HUES6 (cell line): ENCODE measurements at regions not wholly inside any gene's neighbourhood (a gene's known extent, or its start where the extent isn't known, plus 50 kb on each side); places are given as distances from the start of the nearest gene placed in this dataset.

Experiments
- H3K27ac ChIP-seq: 2 replicates; pipeline ENCODE4 v1.7.0; 2013; ENCODE audit warnings: low read depth, mild to moderate bottlenecking, low read length, inconsistent platforms
- H3K27me3 ChIP-seq: 2 replicates; pipeline ENCODE4 v1.6.1; 2013; ENCODE audit warnings: low read length; ENCODE audit not compliant: control insufficient read depth, insufficient read depth
- H3K36me3 ChIP-seq: 2 replicates; pipeline ENCODE4 v1.6.1; 2013; ENCODE audit warnings: low read length; ENCODE audit not compliant: control insufficient read depth, insufficient read depth
- H3K4me1 ChIP-seq: 2 replicates; pipeline ENCODE4 v1.6.1; 2013; ENCODE audit warnings: low read length; ENCODE audit not compliant: control insufficient read depth, insufficient read depth
- H3K4me3 ChIP-seq: 2 replicates; pipeline ENCODE4 v1.5.1; 2013; ENCODE audit warnings: low read depth, low read length
- H3K9ac ChIP-seq: one replicate; pipeline ENCODE4 v1.6.1; 2013; ENCODE audit warnings: mild to moderate bottlenecking, low read length
- H3K9me3 ChIP-seq: 2 replicates; pipeline ENCODE4 v1.6.1; 2013; ENCODE audit warnings: low read depth, low read length; ENCODE audit not compliant: control insufficient read depth, insufficient read depth

DNA sequence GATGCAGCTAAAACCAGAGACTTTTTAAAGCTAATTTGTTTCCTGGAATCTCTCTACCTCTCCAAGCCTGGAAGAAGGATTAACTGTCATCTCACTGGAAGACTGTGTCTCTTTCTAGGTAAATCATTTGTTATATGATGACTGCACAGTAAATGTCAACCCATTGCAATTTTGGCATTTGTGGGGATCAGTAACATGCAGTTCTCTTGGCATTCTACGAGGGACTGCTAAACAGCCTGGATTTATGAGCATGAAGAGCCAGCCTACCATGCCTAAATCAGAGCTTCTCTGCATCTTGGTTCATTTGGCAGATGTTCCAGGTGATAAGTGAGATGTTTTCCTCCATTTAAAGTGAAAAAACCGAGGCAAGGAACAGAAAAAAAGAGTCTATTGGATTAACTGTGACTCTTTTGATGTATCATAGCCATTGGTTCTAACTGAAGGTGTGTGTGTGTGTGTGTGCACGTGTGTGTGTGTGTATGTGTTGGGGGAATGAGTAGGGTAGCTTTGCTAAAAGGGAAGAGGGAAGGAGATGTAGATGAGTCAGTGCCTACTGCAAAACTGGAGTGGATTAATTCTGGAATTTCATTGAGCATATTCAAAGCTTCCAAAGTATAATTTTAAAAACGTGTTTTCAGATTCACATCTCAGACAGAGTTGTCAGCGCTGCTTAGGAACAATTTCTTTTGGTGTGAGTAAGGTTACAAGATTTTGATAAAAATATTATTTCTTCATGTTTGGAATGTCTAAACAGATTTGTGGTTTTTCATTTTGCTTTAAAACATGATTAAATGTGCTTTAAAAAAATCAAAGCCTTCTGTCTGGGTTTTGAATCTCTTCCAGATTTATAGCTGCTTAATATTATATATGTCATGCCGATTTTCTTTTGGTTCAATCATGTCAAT, 123.2 kb upstream of the LNX1 start:
- Histone ChIP-seq H3K36me3 (no peaks in the 10 kb centered on the region), H3K4me3 (no peak overlapping the region), H3K9ac (no peak overlapping the region), H3K27me3 (no peaks in the 10 kb centered on the region), H3K4me1 (no peaks in the 10 kb centered on the region), H3K27ac (no peak overlapping the region), H3K9me3 (no peaks in the 10 kb centered on the region)

DNA sequence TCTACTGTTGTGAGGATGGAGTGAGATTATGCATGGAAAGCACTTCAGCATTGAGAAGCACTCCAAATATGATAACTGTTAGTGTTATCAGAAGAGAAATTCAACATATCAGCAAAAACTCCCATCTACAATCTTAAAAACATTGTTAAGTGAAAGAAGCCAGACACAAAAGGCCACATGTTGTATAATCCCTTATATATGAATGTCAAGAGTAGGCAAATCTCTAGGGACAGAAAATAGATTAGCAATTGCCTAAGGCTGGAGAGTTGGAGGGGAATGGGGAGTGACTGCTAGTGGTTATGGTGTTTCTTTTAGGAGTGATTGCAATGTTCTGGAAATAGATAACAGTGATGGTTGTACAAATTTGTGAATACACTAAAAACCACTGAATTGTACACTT, 122.5 kb upstream of the LNX1 start:
- Histone ChIP-seq H3K4me3 (no peak overlapping the region), H3K27ac (no peak overlapping the region), H3K4me1 (no peaks in the 10 kb centered on the region), H3K9me3 (no peaks in the 10 kb centered on the region), H3K27me3 (no peaks in the 10 kb centered on the region), H3K36me3 (no peaks in the 10 kb centered on the region), H3K9ac (no peak overlapping the region)

DNA sequence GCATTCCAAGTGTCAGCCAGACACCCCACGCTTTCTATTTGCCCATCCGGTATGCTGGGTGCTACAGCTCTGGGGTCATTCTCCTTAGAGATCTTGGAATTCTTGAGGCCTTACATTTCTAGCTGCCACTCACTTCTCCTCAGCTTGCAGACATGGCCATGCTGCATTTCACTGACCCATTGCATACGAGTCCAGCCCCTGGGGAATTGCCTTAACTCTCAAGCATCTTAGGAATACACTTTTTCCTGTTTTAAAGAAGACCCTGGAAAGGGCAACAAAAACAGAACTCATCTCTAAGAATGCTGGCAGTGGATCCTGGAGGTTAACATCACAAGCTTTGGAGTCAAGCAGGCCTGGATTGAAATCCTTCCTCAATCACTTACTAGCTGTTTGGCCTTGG, 122.0 kb upstream of the LNX1 start:
- no peaks in the 10 kb centered on the region for H3K27me3 ChIP-seq
- H3K9me3 ChIP-seq, result no peaks in the 10 kb centered on the region
- no peak overlapping the region for H3K9ac ChIP-seq
- H3K4me3 ChIP-seq, result no peak overlapping the region
- H3K27ac ChIP-seq, result no peak overlapping the region
- H3K36me3 ChIP-seq, result no peaks in the 10 kb centered on the region
- no peaks in the 10 kb centered on the region for H3K4me1 ChIP-seq

DNA sequence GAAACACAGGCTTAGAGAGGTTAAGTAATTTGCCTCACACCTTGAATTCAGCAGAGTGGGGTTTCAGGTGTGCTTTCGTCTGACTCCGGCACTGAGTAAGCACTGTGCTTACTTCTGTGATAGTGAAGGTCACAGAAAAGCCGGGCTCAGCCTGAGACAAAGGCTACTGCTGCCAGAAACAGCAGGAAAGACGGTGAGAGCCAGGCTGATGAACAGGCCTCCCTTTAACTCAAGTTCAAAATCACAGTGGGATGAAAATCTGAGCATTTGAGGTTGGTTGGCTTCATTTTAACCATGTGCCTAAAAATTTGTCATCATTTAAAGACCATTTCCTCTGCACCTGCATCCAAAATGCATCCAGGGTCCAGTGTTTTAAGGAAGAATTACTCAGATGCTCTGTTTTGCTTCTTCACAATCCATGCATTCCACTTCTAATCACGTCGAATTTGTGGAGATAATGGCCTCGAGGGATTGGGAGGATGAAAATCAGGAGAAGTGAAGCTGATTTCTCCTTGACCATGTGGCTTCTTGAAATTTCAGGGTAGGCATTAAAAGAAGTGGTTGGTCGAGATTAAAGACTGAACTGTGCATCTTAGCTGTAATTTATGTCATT, 121.2 kb upstream of the LNX1 start:
- no peak overlapping the region for H3K9ac ChIP-seq
- H3K27me3 ChIP-seq, result no peaks in the 10 kb centered on the region
- H3K27ac ChIP-seq, result no peak overlapping the region
- H3K4me3 ChIP-seq, result no peak overlapping the region
- no peaks in the 10 kb centered on the region for H3K9me3 ChIP-seq
- no peaks in the 10 kb centered on the region for H3K36me3 ChIP-seq
- H3K4me1 ChIP-seq, result no peaks in the 10 kb centered on the region

DNA sequence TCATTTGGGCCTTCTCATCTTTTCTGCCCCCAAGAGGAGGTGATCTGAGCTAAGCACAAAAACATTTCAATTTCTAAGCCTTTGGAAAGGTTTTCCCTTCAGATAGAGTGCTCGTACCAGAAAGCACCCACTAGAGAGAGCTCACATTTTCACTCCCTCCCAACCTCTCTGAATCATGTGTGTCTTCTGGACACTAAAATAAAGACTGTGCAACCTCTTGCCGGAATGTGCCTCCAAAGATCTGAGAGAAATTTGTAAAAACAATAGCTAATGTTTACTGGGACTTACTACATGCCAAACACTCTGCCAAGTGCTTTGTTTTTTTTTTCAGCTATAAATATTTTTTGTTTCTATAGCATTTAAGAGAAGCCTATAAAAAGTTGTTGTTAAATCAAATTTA, 120.6 kb upstream of the LNX1 start:
- no peak overlapping the region for H3K4me3 ChIP-seq
- no peak overlapping the region for H3K27ac ChIP-seq
- no peak overlapping the region for H3K9ac ChIP-seq
- no peaks in the 10 kb centered on the region for H3K36me3 ChIP-seq
- H3K4me1 ChIP-seq, result no peaks in the 10 kb centered on the region
- no peaks in the 10 kb centered on the region for H3K27me3 ChIP-seq
- no peaks in the 10 kb centered on the region for H3K9me3 ChIP-seq

DNA sequence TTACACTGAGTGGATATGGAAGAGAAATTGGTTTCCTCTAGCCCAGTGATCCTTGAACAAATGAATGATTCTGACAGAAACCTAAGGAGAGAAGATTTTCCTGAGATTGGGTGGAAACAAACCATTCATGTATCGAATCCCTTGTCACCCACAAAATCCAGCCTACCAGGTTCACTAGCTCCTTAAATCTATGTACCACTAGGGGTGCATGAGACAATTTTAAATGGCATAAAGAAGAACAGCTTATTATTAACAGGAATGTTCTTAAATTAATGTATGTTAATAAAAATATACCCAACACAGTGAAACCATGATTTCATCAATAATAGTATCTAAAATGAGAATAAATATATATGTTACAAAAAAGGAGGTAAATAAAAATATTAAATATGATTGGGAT, 118.4 kb upstream of the LNX1 start:
- H3K4me1 ChIP-seq, result peaks cover 5% of the 10 kb centered on the region; the same call in 1 of the 2 replicates
- H3K9me3 ChIP-seq, result no peaks in the 10 kb centered on the region
- no peak overlapping the region for H3K27ac ChIP-seq
- H3K9ac ChIP-seq, result no peak overlapping the region
- no peaks in the 10 kb centered on the region for H3K27me3 ChIP-seq
- no peaks in the 10 kb centered on the region for H3K36me3 ChIP-seq
- H3K4me3 ChIP-seq, result no peak overlapping the region

DNA sequence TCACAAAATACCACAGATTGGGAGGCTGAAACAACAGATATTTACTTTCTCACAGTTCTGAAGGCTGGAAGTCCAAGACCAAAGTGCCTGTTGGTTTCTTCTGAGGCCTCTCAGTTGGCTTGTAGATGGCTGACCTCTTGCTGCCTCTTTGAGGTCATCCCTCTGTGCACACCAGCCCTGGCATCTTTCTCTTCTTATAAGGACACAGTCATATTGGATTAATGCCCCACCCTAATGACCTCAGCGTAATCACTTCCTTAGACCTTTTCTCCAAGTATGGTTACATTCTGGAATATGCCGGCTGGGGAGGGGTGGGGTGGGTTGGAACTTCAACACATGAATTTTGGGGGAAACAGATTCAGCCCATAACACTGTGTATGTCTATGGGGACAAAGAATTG, 116.2 kb upstream of the LNX1 start:
- Histone ChIP-seq H3K4me3 (no peak overlapping the region), H3K27me3 (no peaks in the 10 kb centered on the region), H3K36me3 (no peaks in the 10 kb centered on the region), H3K27ac (no peak overlapping the region), H3K4me1 (peaks cover 14% of the 10 kb centered on the region), H3K9me3 (no peaks in the 10 kb centered on the region), H3K9ac (no peak overlapping the region)

DNA sequence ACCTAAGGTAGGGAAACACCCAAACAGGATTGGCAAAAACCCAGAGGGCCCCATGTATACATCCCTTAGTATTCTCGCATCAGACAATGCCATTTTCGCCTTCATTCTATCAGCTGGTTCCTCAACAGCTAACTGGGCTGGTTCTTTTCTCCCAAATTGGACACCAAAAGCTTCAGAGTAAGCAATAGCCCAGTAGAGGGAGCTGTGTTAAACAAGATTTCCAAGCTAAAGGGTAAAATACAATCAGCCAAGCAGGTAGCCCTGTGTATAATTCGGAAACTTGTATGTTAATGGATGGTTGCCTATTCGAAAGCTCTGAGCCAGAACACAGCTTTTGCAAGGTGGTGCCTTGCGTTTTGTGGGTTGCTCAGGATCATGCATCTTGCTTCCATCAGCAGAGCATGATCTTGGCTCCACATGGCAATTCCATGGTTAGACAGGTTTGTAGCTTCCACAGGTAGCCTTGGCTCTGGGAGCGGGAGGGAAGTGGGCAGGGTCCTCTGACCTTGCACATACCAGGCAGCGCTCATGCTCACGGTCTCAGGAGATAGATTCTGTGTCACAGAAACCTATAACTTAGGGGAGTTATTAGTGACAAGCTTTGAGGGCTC, 115.2 kb upstream of the LNX1 start:
- H3K36me3 ChIP-seq, result no peaks in the 10 kb centered on the region
- no peaks in the 10 kb centered on the region for H3K9me3 ChIP-seq
- H3K4me3 ChIP-seq, result no peak overlapping the region
- H3K27me3 ChIP-seq, result no peaks in the 10 kb centered on the region
- H3K4me1 ChIP-seq, result peaks cover 17% of the 10 kb centered on the region
- no peak overlapping the region for H3K27ac ChIP-seq
- no peak overlapping the region for H3K9ac ChIP-seq

DNA sequence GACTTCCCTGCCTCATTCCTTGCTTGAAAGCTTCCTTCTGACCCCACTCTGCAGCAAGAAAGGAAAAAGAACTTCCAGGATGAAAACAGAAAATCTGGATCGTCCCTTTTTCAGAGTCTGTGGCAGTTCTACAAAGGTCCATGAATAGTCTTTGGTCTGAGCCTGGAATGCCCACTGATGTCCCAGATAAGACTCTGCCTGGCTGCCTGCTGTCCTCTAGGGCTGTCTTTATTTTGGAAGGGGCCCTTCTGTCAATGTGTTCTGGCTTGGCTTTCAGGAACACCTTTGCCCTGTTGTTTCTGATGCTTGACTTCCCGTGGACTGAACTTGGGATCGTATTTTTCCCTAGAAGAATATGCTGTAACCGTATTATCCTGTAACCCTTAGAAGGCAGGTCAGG, 114.7 kb upstream of the LNX1 start:
- H3K27me3 ChIP-seq, result no peaks in the 10 kb centered on the region
- no peaks in the 10 kb centered on the region for H3K36me3 ChIP-seq
- H3K9me3 ChIP-seq, result no peaks in the 10 kb centered on the region
- peaks cover 17% of the 10 kb centered on the region for H3K4me1 ChIP-seq
- no peak overlapping the region for H3K4me3 ChIP-seq
- H3K9ac ChIP-seq, result no peak overlapping the region
- H3K27ac ChIP-seq, result no peak overlapping the region

DNA sequence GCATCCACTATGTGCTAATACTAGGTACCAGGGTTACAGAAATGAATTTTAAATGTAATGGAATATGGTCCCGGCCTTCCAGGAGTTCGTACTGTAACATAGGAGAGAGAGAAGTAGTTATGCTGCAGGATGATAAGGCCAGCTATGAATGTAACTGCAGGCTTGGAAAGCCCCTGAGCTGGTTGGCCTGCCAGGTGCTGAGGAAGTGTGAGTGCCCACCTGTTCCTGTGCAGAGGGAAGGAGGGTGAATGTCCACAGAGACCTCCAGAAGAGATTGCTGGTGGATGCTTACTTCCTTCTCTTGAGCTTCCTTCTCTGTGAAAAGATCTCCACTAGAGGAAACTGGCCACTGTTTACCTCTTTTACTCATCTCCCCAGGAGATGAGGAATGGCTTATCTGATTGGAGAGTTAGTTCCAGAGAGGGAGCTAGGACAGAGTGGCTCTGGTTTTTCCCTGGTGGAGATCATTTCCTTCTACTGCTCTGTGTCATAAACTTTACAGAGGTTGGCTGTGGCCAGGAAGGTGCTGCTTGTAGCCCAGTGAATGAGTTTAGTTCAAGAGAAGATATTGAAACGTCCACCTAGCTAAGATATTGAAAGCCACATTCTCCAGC, 114.0 kb upstream of the LNX1 start:
- Histone ChIP-seq H3K9me3 (no peaks in the 10 kb centered on the region), H3K27ac (no peak overlapping the region), H3K4me1 (peaks cover 17% of the 10 kb centered on the region), H3K4me3 (no peak overlapping the region), H3K27me3 (no peaks in the 10 kb centered on the region), H3K9ac (no peak overlapping the region), H3K36me3 (no peaks in the 10 kb centered on the region)

DNA sequence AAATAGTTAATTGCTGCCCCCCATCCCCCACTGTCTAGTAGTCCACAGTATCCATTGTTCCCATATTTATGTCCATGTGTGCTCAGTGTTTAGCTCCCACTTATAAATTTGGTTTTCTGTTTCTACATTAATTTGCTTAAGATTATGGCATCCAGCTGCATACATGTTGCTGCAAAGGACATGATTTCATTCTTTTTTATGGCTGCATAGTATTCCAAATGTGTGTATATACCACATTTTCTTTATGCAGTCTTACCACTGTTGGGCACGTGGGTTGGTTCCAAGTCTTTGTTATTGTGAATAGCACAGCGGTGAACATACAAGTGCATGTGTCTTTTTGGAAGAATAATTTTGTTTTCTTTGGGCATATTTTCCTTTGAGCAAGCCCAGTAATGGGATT, 113.0 kb upstream of the LNX1 start:
- no peaks in the 10 kb centered on the region for H3K9me3 ChIP-seq
- no peaks in the 10 kb centered on the region for H3K36me3 ChIP-seq
- H3K4me3 ChIP-seq, result no peak overlapping the region
- H3K27me3 ChIP-seq, result no peaks in the 10 kb centered on the region
- H3K9ac ChIP-seq, result no peak overlapping the region
- no peak overlapping the region for H3K27ac ChIP-seq
- peaks cover 17% of the 10 kb centered on the region for H3K4me1 ChIP-seq
